GM12874 (cell line): ENCODE measurements at regions not wholly inside any gene's neighbourhood (a gene's known extent, or its start where the extent isn't known, plus 50 kb on each side); places are given as distances from the start of the nearest gene placed in this dataset.

Experiments used
- CTCF ChIP-seq: IDR thresholded peaks from 2 replicates; pipeline ENCODE4 v1.5.1; 2011; ENCODE audit warnings: low read depth, mild to moderate bottlenecking, control low read depth, low read length, moderate library complexity; ENCODE audit not compliant: insufficient read depth

- no peak for TF ChIP-seq CTCF
These were observed 129.7 kb upstream of the MYCN start for GRCh38 chr2:15810477-15811150.

- no peak for TF ChIP-seq CTCF
These were observed 129.0 kb upstream of the MYCN start for GRCh38 chr2:15811367-15811766.

- TF ChIP-seq CTCF: no peak
These were observed 128.1 kb upstream of the MYCN start for GRCh38 chr2:15812187-15812780.

GRCh38 chr2:15813481-15814266 is 126.7 kb upstream of the MYCN start:
- TF ChIP-seq CTCF: no peak

- no peak for TF ChIP-seq CTCF
These were observed 125.9 kb upstream of the MYCN start for GRCh38 chr2:15814403-15814802.

- TF ChIP-seq CTCF: no peak
These were observed 125.4 kb upstream of the MYCN start for GRCh38 chr2:15814946-15815345.

- TF ChIP-seq CTCF: no peak
These were observed 124.1 kb upstream of the MYCN start for GRCh38 chr2:15816226-15816625.
